H1 (cell line): ENCODE measurements at regions not wholly inside any gene's neighbourhood (a gene's known extent, or its start where the extent isn't known, plus 50 kb on each side); places are given as distances from the start of the nearest gene placed in this dataset.

Experiments used
- CTCF ChIA-PET: fragments of 300-600 bp; sonication (Branson Sonifier 250); formaldehyde crosslinking; loops from one replicate; lab custom pipeline; 2021; ENCODE audit not compliant: partially characterized antibody; lab: Charles Lee
- POLR2A ChIA-PET: fragments of 300-600 bp; sonication (Branson Sonifier 250); formaldehyde crosslinking; loops from one replicate; lab custom pipeline; 2021; ENCODE audit warnings: inconsistent platforms; ENCODE audit not compliant: partially characterized antibody; lab: Charles Lee
- DNase-seq, 2 experiments: peaks; one replicate each; pipeline versions ENCODE4 v3.0.0 to v3.0.0-alpha.2; 2010 to 2022; ENCODE audit warnings: low spot score in 2 of 2, low read depth in 1 of 2, mixed read lengths in 1 of 2
- FAIRE-seq: peaks from 2 replicates; lab custom pipeline; 2011; peaks lifted over from hg19 to GRCh38; lab: Jason Lieb, UNC
- H2AFZ ChIP-seq: 2 replicates; pipeline ENCODE4 v1.8.1; 2012; ENCODE audit warnings: low read length, inconsistent platforms
- H2AK5ac ChIP-seq: 2 replicates; pipeline ENCODE4 v1.6.1; 2013; ENCODE audit warnings: low read depth, low read length
- H2BK120ac ChIP-seq: replicated peaks from 2 replicates; pipeline ENCODE3; 2013; ENCODE audit warnings: low read depth, low read length, inconsistent platforms
- H2BK12ac ChIP-seq: 2 replicates; pipeline ENCODE4 v1.6.1; 2013; ENCODE audit warnings: low read depth, low read length
- H2BK15ac ChIP-seq: 2 replicates; pipeline ENCODE4 v1.6.1; 2013; ENCODE audit warnings: low read length
- H2BK20ac ChIP-seq: 2 replicates; pipeline ENCODE4 v1.6.1; 2013; ENCODE audit warnings: low read length
- H2BK5ac ChIP-seq: 2 replicates; pipeline ENCODE4 v1.6.1; 2013; ENCODE audit warnings: low read depth, low read length
- H3K14ac ChIP-seq: 2 replicates; pipeline ENCODE4 v1.6.1; 2013; ENCODE audit warnings: inconsistent platforms; ENCODE audit not compliant: insufficient read length
- H3K18ac ChIP-seq: 2 replicates; pipeline ENCODE4 v1.6.1; 2013; ENCODE audit warnings: low read length; ENCODE audit errors: extremely low read depth
- H3K23ac ChIP-seq: 2 replicates; pipeline ENCODE4 v1.6.1; 2013; ENCODE audit warnings: inconsistent platforms; ENCODE audit not compliant: insufficient read length
- H3K23me2 ChIP-seq: 2 replicates; pipeline ENCODE4 v1.6.1; 2013; ENCODE audit warnings: low read depth, low read length
- H3K27ac ChIP-seq: 2 replicates; pipeline ENCODE4 v1.6.1; 2011; ENCODE audit warnings: low read depth, low read length, inconsistent platforms
- H3K27me3 ChIP-seq, 4 experiments: replicated peaks in 1 of 4; 1 replicate in 1 of 4; 2 replicates in 3 of 4; pipeline versions ENCODE4 v1.6.1 to v1.8.1; 2011 to 2013; ENCODE audit warnings: low read length in 3 of 4, mild to moderate bottlenecking in 3 of 4, inconsistent platforms in 2 of 4, mixed read lengths in 2 of 4, moderate library complexity in 1 of 4; ENCODE audit not compliant: control insufficient read depth in 3 of 4, insufficient read depth in 3 of 4; ENCODE audit errors: extremely low read depth in 1 of 4
- H3K36me3 ChIP-seq, 4 experiments: 2 replicates each; pipeline versions ENCODE4 v1.6.1 to v1.8.1; 2011 to 2013; ENCODE audit warnings: mild to moderate bottlenecking in 4 of 4, low read length in 3 of 4, moderate library complexity in 2 of 4, control low read depth in 1 of 4, inconsistent platforms in 1 of 4; ENCODE audit not compliant: insufficient read depth in 4 of 4, control insufficient read depth in 2 of 4
- H3K4ac ChIP-seq: replicated peaks from 2 replicates; pipeline ENCODE3; 2013; ENCODE audit warnings: low read length, low read depth, mixed read lengths, inconsistent platforms; ENCODE audit not compliant: insufficient read length
- H3K4me1 ChIP-seq, 4 experiments: replicated peaks in 1 of 4; 1 replicate in 1 of 4; 2 replicates in 3 of 4; pipeline versions ENCODE4 v1.6.1 to v1.8.1; 2011 to 2013; ENCODE audit warnings: low read length in 3 of 4, inconsistent platforms in 2 of 4, mixed read lengths in 1 of 4; ENCODE audit not compliant: insufficient read depth in 4 of 4, control insufficient read depth in 3 of 4
- H3K4me2 ChIP-seq, 2 experiments: 2 replicates each; pipeline versions ENCODE4 v1.6.1 to v1.8.1; 2011 to 2013; ENCODE audit warnings: low read depth in 2 of 2, low read length in 2 of 2, control low read depth in 1 of 2, inconsistent platforms in 1 of 2, mild to moderate bottlenecking in 1 of 2; ENCODE audit not compliant: insufficient read depth in 1 of 2
- H3K4me3 ChIP-seq, 4 experiments: fragments of 200-600, 300-600 bp in 1 of 4; sonication (generic), shearing (Covaris generic), sonication (Bioruptor Twin) in 1 of 4; 2 replicates each; pipeline versions ENCODE4 v1.5.1 to v1.8.1; 2011 to 2016; ENCODE audit warnings: low read length in 4 of 4, low read depth in 3 of 4, control low read depth in 2 of 4, inconsistent platforms in 2 of 4, mild to moderate bottlenecking in 2 of 4, mixed read lengths in 1 of 4, moderate library complexity in 1 of 4; ENCODE audit not compliant: insufficient read depth in 2 of 4; ENCODE audit errors: extremely low read depth in 1 of 4
- H3K56ac ChIP-seq: replicated peaks from 2 replicates; pipeline ENCODE3; 2013; ENCODE audit warnings: low read depth, mild to moderate bottlenecking, mixed read lengths, low read length, inconsistent platforms; ENCODE audit not compliant: insufficient read length
- H3K79me1 ChIP-seq: 2 replicates; pipeline ENCODE4 v1.6.1; 2013; ENCODE audit warnings: low read depth, low read length, control low read depth
- H3K79me2 ChIP-seq, 2 experiments: 2 replicates each; pipeline versions ENCODE4 v1.6.1 to v1.8.1; 2012 to 2013; ENCODE audit warnings: low read length in 2 of 2, mild to moderate bottlenecking in 2 of 2, inconsistent platforms in 1 of 2; ENCODE audit not compliant: insufficient read depth in 2 of 2, control insufficient read depth in 1 of 2
- H3K9ac ChIP-seq, 4 experiments: replicated peaks in 1 of 4; 1 replicate in 1 of 4; 2 replicates in 3 of 4; pipeline versions ENCODE4 v1.6.1 to v1.8.1; 2011 to 2013; ENCODE audit warnings: low read depth in 3 of 4, low read length in 3 of 4, control low read depth in 2 of 4, mild to moderate bottlenecking in 2 of 4, moderate library complexity in 2 of 4, inconsistent platforms in 1 of 4; ENCODE audit errors: extremely low read depth in 1 of 4
- H3K9me3 ChIP-seq, 2 experiments: 2 replicates each; pipeline versions ENCODE4 v1.6.1 to v1.8.1; 2012 to 2013; ENCODE audit warnings: mild to moderate bottlenecking in 2 of 2, moderate library complexity in 2 of 2, control low read depth in 1 of 2, inconsistent platforms in 1 of 2, low read depth in 1 of 2, low read length in 1 of 2, mixed read lengths in 1 of 2; ENCODE audit not compliant: insufficient read depth in 2 of 2
- H4K20me1 ChIP-seq, 2 experiments: replicated peaks in 1 of 2; 2 replicates each; pipeline versions ENCODE3 to v1.8.1; 2011 to 2013; ENCODE audit warnings: inconsistent platforms in 2 of 2, low read length in 2 of 2, mild to moderate bottlenecking in 1 of 2; ENCODE audit not compliant: insufficient read depth in 2 of 2, control insufficient read depth in 1 of 2
- H4K5ac ChIP-seq: 2 replicates; pipeline ENCODE4 v1.6.1; 2013; ENCODE audit warnings: low read length, low read depth, mixed read lengths, inconsistent platforms; ENCODE audit not compliant: insufficient read length
- H4K8ac ChIP-seq: 2 replicates; pipeline ENCODE4 v1.8.0; 2013; ENCODE audit warnings: mild to moderate bottlenecking, moderate library complexity, low read length, inconsistent platforms; ENCODE audit not compliant: insufficient read depth; ENCODE audit errors: extremely low read depth
- H4K91ac ChIP-seq: replicated peaks from 2 replicates; pipeline ENCODE3; 2013; ENCODE audit warnings: low read length, mixed read lengths, inconsistent platforms; ENCODE audit not compliant: insufficient read length
- BRCA1 ChIP-seq: IDR thresholded peaks from 2 replicates; pipeline ENCODE4 v1.6.1; 2012; ENCODE audit warnings: low read depth, low read length, improper control_type of control experiment
- KDM1A ChIP-seq: fragments of 200-600, 300-600 bp; sonication (generic); IDR thresholded peaks from 2 replicates; pipeline ENCODE4 v1.7.1; 2016; ENCODE audit warnings: mild to moderate bottlenecking, low read length, borderline replicate concordance
- SAP30 ChIP-seq: fragments of 300-600 bp; sonication (generic); IDR thresholded peaks from 2 replicates; pipeline ENCODE4 v1.7.1; 2012; ENCODE audit warnings: low read length, moderate library complexity, mild to moderate bottlenecking, inconsistent platforms; ENCODE audit not compliant: insufficient read depth, insufficient replicate concordance
- SP1 ChIP-seq: IDR thresholded peaks from 2 replicates; pipeline ENCODE4 v1.6.1; 2011; ENCODE audit warnings: low read depth, low read length
- SP2 ChIP-seq: IDR thresholded peaks from 2 replicates; pipeline ENCODE4 v1.6.1; 2012; ENCODE audit warnings: mild to moderate bottlenecking, low read length, inconsistent platforms
- SP4 ChIP-seq: IDR thresholded peaks from 2 replicates; pipeline ENCODE4 v1.6.1; 2012; ENCODE audit warnings: low read length, inconsistent platforms
- WGBS, 2 experiments: shearing (Covaris generic) in 1 of 2; methylation state at CpG; one replicate each; pipeline versions ENCODE4 v1.1.6 to v1.1.7; 2013 to 2015; ENCODE audit warnings: low lambda C conversion rate in 2 of 2, mixed read lengths in 2 of 2, inconsistent platforms in 1 of 2, low coverage in 1 of 2, missing lambda C conversion rate in 1 of 2; ENCODE audit not compliant: insufficient replicate concordance in 2 of 2, insufficient coverage in 1 of 2, insufficient read length in 1 of 2; ENCODE audit errors: extremely low coverage in 1 of 2, missing lambda C conversion rate in 1 of 2; 5-methylcytosine and 5-hydroxymethylcytosine counted together
- TF ChIP-seq, protein P1 (sequence below): IDR thresholded peaks from 2 replicates; pipeline ENCODE4 v1.6.1; 2012; ENCODE audit warnings: inconsistent platforms

DNA sequence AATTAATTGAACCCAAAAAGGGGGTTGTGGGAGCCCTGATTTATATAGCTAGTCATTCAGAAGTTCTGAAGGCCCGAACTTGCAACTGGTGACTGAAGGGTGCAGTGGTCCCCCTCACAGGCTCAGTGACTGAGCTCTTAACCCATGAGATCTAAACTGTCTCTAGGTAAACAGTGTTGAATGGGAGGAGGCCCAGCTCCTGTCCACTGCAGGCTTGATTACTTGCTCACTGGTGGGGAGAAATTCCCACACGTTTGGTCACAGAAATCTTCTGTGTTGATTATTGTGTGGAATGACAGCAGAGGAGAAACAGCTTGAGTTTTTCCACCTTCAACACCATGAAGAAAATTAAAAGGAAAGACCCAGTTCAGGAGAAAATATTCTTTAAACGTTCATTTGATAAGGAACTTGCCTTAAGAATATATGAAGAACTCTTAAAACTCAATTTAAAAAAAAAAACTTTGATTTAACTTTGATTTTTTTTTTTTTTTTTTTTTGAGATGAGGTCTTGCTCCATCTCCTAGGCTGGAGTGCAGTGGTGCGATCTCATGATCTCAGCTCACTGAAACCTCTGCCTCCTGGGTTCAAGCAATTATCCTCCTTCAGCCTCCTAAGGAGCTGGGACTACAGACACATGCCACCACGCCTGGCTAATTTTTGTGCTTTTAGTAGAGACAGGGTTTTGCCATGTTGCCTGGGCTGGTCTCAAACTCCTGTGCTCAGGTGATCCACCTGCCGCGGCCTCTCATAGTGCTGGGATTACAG lies 249.3 kb downstream of the UQCRFS1 start:
- Histone ChIP-seq H2BK12ac (no peak overlapping the region), H3K23ac (no peak overlapping the region), H4K8ac (no peak overlapping the region)
- TF ChIP-seq SP4 = no peak
- TF ChIP-seq, protein P1, sequence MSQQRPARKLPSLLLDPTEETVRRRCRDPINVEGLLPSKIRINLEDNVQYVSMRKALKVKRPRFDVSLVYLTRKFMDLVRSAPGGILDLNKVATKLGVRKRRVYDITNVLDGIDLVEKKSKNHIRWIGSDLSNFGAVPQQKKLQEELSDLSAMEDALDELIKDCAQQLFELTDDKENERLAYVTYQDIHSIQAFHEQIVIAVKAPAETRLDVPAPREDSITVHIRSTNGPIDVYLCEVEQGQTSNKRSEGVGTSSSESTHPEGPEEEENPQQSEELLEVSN = no peak
- no peak for TF ChIP-seq SP1
- TF ChIP-seq KDM1A = no peak
- no peak for TF ChIP-seq SAP30
- no peak for TF ChIP-seq SP2
- TF ChIP-seq BRCA1 = no peak
- TF ChIP-seq, all 59 proteins: peak for 0
- 92% methylated on average over 6 of the region's 7 CpGs; no CpG with 5 or more reads in 1 of the 2 experiments for WGBS, 2 experiments
- Histone ChIP-seq H4K20me1 (no peaks in the 10 kb centered on the region), H3K14ac (no peak overlapping the region), H3K9me3 (no peaks in the 10 kb centered on the region; a peak in 1 of 4 replicates), H3K56ac (no peak overlapping the region), H3K4ac (no peak overlapping the region), H4K5ac (no peak overlapping the region), H3K18ac (no peak overlapping the region), H2BK5ac (no peak overlapping the region), H2AFZ (no peak overlapping the region), H3K4me1 (no peaks in the 10 kb centered on the region), H2BK120ac (no peak overlapping the region), H3K27ac (no peak overlapping the region), H3K23me2 (no peaks in the 10 kb centered on the region), H3K4me3 (no peak overlapping the region), H3K4me2 (no peak overlapping the region), H3K79me2 (no peaks in the 10 kb centered on the region), H4K91ac (no peak overlapping the region), H3K79me1 (no peaks in the 10 kb centered on the region), H3K27me3 (no peaks in the 10 kb centered on the region; a peak in 1 of 7 replicates), H3K36me3 (no peaks in the 10 kb centered on the region), H2AK5ac (no peak overlapping the region), H2BK20ac (no peak overlapping the region), H2BK15ac (no peak overlapping the region), H3K9ac (no peak overlapping the region)
- FAIRE-seq (no peak), DNase-seq (no peak)
- ChIA-PET POLR2A (no interaction called here), CTCF (interaction anchor here (0.6 to 1.4 kb wide), 6 partner anchors 11 to 301 kb away, joined by 3 to 4 read pairs (median 4); no protein-coding TSS in a partner anchor)
